HG03439 (cell line): ENCODE measurements at regions not wholly inside any gene's neighbourhood (a gene's known extent, or its start where the extent isn't known, plus 50 kb on each side); places are given as distances from the start of the nearest gene placed in this dataset.

Experiments
- ATAC-seq: cut with Tn5 transposase; IDR thresholded peaks from one replicate; pipeline ENCODE4 v1.9.1; 2021; ENCODE audit warnings: mild to moderate bottlenecking, moderate library complexity; ENCODE audit not compliant: unreplicated experiment

DNA sequence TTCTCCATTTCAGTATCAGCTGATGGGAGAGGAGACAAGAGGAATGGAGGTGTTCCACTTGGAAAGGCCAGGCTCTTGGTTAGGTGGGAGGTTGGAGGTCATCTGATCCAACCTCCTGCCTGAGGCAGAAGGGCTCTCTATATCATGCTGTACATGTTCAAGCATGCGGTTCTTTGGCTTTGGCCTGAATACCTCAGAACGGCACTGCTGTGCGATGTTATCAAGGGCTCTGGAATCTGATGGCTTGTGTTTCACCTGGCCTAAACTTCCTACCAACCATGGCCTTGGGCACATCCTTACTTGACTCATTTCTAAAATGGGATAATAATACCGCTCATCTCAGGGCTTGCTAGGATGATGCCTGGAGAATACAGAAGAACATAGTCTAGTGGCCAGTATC is 90.1 kb upstream of the FAM169A start:
- no peak for ATAC-seq

DNA sequence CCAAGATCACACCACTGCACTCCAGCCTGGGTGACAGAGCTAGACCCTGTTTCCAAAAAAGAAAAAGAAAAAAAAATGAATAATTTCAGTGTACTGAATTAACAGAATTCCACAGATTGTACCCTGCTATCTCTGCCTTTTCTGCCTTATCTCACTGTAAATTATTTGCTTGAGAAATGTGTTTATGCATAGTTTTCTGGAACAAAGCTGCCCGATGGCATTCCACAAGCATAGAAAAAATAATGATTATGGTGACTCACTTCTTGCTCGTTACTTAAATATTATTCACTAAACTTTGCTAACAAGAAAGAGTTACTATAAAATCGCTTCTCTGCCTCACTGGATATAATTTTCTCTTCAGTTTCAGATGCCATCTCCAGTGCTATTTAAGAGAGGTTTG is 88.7 kb upstream of the FAM169A start:
- ATAC-seq, result no peak

DNA sequence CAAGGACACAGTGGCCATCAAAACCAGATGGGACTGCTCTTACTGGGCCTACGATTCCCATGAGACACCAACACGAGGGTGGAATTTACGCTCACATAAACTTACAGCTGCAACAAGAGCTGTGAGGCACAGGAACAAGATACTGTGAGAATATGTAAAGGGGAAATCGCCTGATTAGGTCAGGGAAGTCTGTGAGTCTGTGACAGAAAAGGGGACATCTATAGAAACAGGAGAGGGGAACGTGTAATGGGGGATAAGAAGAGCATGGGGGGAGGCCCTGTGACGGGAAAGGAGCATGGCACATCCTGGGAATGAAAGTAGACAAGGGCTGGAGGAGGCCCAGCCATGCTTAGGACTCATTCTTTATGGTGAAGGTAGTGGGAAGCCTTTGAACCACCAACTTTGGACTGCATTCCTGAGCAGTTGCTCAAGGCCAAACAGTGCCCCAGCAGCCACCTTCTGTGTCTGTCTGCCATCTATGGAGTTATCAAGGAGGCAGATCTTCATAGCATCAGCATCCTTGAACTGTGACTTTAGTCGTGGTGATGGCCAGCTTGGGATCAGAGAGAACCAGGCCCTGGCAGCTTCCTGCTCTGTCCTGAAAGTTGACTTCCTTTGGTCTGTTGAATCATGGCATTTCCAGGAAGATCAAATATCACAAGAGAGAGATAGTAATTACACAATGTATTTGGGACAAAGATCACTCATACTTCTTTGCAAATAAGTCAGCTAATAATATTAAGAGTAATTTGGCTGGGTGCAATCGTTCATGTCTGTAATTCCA is 87.9 kb upstream of the FAM169A start:
- ATAC-seq, result peak; percentile 82

DNA sequence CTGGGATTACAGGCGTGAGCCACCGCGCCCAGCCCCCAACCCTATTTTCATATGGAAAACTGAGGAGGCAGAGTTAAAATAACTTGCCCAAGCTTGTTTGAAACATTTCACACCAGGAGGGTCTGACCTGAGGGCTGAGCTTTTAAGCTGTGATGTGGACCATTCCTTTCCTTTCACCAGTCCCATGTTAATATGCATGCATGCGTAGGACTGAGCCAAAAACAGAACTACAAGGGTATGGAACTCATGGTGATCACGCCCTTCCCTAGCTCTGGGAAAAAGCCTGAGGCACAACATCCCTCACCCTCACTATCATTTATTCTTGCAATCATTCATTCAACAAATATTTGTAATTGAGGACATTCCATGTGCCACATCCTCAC is 87.4 kb upstream of the FAM169A start:
- no peak for ATAC-seq

DNA sequence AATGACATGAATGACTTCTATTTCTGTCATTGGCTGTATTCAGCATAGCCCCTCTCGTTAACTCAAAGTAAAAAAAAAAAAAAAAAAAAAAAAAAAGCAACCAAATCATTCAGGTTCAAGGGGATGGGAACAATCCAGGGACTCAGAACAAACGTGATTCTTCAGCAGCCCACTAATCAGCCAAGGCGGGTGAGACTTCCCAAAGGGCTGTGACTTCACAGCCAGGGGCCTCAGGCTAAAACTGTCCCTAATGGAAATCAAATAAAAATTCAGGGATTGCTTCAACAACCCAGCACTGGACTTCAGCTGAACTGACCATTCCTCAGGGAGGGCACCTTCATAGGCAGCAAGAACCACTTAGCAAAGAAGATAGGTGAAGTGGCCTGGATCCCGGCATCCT is 86.2 kb upstream of the FAM169A start:
- ATAC-seq, result no peak

DNA sequence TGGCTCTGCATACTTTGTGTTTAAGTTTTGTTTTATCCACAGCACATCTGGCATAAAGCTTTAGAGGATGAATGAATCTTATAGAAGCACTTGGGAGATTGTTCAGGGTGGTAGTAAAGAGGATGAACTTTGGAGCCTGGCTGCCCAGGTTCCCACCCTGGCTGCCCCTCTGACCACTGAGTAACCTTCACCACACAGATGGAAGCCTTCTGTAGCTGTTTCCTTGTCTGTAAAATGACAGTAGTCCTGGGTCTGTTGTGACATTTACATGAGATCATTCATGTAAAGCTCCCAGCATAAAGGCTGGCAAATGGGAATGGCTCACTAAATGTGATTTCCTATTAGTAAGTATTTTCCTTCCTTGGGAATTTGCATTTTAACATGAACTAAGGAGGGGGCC is 85.7 kb upstream of the FAM169A start:
- ATAC-seq, result no peak

DNA sequence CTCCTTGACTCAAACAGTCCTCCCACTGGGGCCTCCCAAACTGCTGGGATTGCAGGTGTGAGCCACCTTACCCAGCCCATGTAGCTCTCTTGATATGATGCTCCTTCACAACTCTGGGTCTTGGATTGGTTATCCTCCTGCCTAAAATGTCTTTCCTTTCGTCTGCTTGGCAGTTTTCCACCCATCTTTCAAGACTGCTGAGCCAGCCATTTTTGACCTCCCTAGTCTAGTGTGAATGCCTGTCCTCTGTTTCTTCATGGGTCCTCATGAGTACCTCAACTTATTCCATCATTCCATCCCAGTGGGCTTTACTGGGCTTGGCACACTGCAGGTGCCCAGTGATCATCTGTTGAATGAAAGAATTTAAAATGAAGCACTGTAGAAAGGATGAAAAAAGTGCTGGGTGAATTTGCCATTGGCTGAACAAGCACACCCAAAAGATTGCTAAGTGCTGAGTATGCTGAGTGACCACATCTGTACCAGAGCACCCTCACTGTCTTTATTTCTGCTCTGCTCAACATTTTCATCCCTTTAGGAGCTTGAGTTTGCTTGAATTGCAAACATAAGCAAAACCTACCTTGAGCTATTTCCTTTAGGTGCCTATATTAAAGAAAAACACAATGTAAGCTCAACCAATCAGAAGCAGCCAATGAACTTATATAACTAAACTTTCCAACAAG is 84.8 kb upstream of the FAM169A start:
- ATAC-seq, result no peak

DNA sequence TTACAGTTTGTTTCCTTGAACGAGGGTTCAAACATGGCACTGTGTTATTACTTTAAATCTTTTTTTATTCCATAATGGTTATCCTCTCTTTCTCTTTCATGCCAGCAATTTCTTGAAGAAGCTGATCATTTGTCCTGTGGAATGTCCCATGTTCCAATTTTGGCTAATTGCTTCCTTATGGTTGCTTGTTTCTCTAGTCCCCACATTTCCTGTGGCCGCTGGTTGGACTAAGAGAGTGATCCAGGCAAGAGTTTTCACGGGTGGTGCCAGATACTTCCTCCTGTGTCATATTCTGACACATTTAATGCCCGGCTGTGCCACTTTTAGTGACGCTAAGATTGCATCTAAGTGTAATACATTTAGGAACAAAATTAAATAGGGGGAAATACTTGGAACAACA is 83.8 kb upstream of the FAM169A start:
- no peak for ATAC-seq

DNA sequence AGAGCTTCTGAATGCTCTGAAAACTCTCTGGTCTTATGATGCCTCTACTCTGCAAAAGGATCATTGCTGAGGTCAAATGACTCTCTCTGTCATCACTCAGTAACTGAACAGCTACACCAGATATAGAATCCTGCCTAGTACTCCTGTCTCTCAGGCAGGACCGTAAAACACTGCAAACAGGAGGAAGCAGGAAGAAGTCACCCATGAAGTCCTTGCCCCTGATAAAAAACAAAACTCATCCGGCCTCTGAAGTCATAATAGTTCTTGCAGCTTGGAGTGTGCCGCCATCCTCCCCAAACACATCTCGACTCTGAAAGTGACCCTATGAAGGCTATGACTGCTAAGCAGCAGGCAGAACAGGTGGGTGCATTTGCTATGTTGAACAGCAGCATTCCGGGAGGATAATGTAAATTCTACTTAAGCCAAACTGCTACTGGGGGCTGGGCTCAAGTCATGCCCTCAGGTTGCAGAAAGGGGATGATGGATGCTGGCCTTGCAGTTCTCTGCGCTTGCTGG is 81.9 kb upstream of the FAM169A start:
- ATAC-seq, result no peak

DNA sequence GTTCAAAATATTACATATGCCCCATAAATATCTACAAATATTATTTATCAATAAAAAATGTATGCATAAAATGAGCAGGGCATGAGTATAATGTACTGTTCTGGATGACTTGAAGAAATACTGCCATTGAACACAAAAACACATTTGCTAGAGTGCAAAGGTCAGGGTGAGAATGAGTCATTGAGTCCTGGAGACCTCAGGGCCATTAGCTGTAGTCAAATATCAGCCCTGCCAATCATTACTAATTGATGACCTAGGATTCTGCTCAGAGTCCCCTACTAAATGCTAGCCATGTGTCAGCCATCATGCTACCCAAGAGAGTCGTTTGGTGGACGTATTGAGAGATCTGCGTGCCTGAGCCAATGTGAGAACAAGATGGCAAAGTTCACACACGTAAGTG is 80.3 kb upstream of the FAM169A start:
- no peak for ATAC-seq

DNA sequence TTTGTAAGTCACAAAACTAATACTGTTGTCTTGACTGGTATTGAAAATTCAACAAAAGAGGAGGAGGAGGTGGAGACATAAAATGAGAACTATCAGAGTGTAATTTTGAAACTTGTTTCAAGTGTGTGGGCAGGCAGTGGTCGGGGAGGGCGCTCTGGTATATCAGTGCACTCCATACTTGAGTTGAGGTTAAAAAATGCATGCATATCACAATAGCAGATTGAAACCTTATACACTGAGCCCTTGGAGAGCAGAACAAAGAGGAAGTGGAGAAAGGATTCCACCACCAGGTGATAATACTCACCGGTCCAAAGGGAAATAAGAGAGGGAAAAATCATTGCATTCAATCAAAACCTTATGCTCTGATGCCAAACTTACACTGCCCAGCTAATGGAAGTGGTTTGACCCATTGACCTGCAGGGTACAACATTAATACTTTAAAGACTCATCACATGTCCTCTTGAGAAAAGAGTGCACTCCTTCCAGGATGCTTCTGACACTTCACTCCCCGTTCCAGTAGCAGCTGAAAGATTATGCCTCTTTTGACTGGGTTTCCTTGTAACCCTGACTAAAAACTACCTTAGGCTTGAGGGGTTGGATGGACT is 79.5 kb upstream of the FAM169A start:
- peak; percentile 76 for ATAC-seq

DNA sequence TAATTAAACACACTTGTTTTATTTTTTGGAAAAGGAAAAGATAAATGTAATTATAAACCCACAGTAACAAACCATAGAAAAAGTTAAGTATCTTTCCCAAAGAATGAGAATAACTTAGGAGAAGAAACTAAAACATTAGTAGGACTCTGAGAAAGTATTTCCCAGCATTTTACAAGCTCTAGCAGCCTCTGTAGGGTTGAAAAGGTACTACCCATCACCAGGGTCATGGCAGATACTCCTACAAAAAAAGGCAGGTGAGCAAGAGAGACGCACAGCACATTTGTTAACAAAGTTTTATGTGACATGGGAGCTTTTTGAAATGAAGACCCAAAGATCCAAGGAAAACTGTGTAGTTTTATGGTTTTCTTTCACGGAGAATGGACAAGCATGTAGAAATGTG is 77.7 kb upstream of the FAM169A start:
- ATAC-seq, result no peak

DNA sequence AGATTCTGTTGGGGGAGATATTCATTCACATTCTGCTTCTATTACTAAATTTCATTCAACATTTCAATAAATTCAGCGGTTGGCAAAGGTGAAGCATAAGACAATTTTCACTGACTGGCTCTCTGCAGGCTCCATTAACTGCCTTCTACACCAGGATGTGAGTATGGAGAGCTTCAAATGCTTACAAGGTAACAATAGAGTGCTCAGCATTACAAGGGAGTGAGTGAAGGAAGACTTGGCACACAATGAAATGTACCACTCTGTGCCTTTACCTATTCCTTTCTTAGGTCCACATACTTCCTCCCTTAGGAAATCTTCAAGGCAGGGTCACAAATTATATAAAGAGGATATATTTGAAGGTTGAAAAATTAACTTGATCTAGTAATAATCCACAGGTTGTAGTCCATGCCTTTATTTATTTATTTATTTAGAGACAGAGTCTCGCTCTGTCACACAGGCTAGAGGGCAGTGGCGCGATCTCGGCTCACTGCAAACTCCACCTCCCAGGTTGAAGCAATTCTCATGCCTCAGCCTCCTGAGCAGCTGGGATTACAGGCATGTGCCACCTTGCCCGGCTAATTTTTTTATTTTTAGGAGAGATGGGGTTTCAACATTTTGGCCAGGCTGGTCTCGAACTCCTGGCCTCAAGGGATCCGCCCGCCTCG is 76.6 kb upstream of the FAM169A start:
- ATAC-seq, result no peak

DNA sequence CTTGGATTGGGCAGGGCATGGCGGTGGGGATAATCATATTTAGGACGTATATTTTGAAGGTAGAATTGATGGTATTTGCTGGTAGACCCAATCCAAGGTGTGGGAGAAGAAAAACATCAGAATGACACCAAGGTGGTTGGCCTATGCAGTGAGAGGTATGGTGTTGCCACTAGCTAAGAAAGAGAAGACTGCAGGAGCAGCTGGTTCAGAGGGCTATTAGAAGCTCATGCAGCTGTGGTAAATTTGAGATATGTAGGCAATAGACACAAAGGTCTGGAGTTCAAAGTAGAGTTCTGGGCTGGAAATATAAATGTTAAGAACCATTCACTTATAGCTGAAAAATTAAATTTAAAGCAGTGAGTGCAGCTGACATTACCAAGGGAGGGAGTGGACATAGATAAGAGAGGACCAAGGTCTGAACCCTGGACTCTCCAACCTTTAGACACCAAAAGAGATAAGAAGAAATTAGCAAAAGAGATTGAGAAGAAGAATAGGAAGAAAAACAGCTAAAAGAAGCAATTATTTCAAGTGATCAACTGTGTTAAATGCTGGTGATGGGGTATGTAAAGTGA is 74.7 kb upstream of the FAM169A start:
- no peak for ATAC-seq

DNA sequence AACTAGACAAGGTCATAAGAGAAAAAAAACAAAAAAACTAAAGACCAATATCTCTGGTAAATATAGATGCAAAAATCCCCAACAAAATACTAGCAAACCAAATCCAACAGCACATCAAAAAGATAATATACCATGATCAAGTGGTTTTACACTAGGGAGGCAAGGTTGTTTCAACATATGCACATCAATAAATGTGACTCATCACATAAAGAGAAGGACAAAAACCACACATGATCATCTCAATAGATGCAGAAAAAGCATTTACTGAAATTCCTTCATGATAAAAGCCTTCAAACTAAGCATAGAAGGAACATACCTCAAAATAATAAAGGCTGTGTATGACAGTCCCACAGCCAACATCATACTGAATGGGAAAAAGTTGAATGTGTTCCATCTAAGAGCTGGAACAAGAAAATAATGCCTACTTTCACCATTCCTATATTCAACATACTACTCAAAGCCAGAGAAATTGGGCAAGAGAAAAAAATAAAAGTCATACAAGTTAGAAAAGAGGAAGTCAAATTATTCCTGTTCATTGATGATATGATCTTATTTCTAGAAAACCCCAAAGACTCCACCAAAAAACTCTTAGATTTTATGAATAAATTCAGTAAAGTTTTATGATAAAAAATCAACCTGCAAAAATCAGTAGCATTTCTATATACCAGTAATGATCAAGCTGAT is 72.2 kb upstream of the FAM169A start:
- ATAC-seq, result no peak

DNA sequence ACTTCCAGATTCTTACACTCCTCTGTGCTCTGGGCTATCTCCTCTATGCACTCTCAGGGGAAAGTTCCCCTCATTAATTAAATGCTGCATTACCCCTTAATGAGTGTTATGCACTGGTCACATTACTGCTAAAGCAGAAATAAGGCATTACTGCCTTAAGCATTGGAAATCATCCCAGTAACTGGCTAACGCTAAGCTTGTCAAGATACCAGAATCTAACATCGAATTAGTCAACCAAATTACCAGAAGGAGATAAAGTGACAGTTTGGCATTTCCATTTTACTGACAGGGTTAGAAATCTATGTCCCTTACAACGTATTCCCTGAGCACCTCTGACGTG is 69.5 kb upstream of the FAM169A start:
- no peak for ATAC-seq

DNA sequence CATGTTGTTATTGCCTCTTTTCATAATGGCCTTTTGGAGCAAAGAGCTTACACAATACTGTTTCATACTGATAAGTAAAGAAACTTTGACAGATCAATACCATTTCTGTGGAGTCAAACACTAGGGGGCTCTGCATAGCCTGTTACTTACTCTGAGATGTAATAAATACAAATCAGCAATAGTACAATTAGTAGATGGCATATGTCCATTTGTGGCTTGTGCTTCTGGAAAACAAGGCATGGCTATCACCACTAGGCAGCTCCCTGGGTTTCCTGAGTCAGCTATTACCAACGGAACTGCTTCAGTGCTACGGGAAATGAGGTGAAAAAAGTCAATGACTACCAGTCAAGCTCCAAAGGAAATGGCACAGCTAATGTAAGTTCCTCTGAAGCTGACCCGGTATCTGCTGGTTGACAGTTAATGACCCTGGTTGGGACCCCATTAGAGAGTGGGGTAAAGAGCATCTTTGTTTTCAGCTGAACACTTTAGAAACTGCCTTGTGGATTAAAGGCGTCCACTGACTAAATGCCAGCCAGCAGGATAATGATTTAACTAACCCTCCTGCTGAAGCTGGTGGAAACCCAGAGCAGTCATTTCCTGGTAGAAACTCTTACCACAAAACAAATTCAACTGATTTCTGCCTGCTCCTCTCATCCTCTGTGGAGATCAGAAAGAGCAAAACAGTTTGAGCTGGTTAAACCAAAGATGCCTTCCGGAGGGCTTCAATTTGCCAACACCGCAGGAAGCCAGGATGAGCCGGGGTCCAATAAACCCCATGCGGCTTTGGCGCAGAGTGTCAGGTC is 69.0 kb upstream of the FAM169A start:
- no peak for ATAC-seq

DNA sequence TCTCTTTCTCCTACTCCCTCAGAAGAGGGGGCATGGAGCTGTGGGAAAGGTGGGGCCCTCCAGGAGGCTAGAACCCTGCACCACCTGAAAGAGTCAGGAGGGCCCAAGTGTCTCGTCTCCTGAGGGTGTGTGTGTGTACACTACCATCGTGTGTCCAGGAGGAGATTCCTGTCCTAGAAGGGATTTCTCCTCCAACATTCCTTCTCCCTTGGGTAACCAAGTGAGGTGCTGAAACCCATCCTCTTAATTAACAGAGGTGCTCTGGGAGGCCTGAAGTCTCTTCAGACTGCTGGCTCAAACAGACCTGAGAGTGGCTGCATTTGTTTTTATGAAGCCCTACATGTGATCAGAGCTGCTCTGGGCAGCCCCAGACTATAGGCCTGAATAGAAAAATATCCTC is 61.1 kb upstream of the FAM169A start:
- ATAC-seq, result no peak

DNA sequence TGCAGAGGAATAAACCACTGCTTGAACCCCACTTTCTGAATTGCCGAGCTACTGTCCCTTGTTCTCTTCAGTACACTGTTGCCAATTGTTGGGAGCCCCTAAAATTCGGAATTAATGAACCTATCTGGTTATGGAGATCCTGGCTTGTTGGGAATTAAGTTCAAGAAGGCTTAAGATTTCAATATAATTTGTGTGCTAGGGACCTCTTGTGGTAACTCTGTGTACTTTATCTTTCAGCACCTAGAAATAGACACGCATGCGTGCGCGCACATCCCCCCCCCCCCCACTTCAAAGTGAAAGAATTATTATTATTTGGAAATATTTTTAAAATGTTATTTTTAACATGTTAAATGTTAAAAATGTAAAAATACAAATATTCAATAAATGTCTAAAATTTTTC is 53.3 kb upstream of the FAM169A start:
- no peak for ATAC-seq

DNA sequence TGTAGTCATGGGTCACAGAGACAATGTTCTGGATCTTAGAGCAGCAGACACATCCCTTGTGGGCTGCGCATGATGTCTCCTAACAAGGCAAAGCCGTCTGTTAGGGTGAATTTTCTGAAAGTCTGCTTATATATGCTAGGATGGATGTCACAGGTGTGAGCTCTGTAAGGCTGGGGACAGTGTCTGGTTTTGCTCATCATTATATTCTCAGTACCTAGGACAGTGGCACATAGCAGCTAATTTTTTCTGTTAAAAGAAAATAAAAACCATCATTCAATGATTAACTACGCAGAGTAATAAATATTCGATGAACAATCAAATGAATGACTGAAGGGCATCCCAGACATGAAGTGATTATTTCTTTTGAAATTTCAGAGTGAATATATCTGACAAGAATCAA is 52.9 kb upstream of the FAM169A start:
- ATAC-seq, result no peak
